CD4-positive, alpha-beta T cell treated with Interleukin-15 for 4 hours (primary cell): ENCODE measurements at regions not wholly inside any gene's neighbourhood (a gene's known extent, or its start where the extent isn't known, plus 50 kb on each side); places are given as distances from the start of the nearest gene placed in this dataset.
A peak's percentile ranks its signal among the peaks of the same experiment; 100 is the strongest.
"Not testable (repeated sequence)": the region's sequence is repeated elsewhere in the genome, so short reads cannot be mapped to it uniquely, and the experiment has no call there.

Source experiments
- DNase-seq: peaks from one replicate; pipeline ENCODE4 v3.0.0-alpha.2; 2020; ENCODE audit warnings: low spot score

GRCh38 chr5:168093200-168093910 is 198.1 kb upstream of the WWC1 start:
- no peak for DNase-seq

GRCh38 chr5:168096525-168096924 is 194.9 kb upstream of the WWC1 start:
- DNase-seq = no peak

GRCh38 chr5:168097876-168098653 is 193.4 kb upstream of the WWC1 start:
- DNase-seq = no peak

DNA sequence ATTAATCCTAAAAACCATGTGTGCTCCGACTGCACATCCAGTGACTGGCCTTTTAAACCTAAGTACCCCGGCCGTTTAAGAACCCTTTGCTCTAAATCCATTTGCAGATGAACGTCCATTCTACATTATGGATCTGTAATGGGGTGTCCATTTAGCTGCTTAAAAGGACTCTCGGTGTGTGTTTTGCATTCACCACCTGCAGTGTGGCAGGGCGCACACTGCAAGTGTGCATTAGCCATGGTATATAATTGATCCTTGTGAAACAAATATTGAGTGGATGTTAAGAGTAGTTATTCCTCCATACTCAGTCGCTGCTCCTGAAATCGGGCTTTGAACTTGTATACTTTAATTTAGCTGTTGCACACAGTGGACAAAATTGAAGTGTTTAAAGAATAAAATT is 190.1 kb upstream of the WWC1 start:
- DNase-seq = no peak

GRCh38 chr5:168103018-168103417 is 188.4 kb upstream of the WWC1 start:
- not testable (repeated sequence) for DNase-seq

- DNase-seq = no peak
Measured at GRCh38 chr5:168104350-168104749, 187.1 kb upstream of the WWC1 start.

DNA sequence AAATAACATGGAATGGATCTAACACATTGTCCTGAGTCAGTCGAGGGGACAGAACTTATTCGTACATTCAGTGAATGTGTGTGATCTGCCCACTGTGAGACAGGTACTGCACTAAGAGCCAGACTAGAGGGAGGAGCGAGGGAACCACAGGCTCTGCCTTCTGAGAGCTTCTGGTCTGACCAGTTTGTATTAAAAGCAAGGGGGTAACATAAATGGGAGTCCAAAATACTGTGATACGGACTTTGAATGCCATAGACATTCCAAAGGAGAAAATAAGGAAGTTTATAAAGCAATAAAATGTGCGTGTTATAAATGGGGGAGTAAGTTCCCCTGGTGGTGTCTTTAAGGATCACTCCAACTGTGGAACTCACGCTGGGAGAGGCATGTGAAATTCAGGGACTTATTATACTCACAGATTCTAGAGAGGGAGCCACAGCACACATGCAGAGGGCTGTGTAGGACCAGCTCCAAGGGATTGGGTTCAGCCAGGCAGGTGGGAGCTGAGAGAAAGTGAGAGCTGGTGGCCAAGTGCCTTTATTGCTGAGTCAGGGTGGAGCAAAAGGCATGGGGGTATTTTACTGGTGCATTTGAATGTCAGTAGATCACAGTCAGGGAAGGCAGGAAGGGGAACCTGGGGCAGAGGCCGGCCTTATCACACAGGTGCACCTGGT is 186.5 kb upstream of the WWC1 start:
- DNase-seq = no peak

DNA sequence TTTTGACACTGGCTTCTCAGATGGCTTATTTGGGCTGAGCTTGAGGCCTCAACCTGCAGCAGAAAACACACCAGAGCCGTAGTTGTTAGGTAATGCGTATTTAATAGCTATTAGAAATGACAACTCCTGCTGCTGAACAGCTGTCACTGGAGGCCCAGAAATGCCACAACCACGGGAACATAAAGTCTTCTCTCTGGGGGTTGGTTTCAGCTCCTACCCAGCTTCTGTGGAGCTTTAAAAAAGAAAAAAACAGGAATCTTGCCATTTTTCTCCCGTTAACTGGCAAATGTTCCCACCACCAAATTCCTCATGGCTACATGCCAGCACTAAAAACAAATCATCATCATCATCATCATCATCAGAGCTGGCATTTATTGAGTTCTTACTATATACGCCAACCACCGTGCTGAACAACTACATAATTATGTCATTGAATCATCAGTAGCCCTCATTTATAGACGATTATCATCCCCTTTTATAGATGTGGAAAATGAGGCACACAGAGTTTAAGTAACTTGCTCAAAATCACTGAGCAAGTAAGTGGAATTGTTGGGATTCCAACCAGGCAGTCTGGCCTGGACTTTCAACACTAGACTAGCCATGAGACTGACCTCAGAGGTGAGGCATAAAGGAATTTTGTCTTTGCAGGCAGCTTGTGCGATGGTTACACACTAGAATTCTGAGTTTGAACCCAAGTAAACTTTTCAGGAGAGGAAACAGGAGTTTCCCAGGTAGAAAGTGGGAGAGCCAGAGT is 185.3 kb upstream of the WWC1 start:
- DNase-seq = no peak

- no peak for DNase-seq
Measured at GRCh38 chr5:168109441-168109840, 182.0 kb upstream of the WWC1 start.

- DNase-seq = no peak
Measured at GRCh38 chr5:168110384-168110783, 181.1 kb upstream of the WWC1 start.

GRCh38 chr5:168110870-168111832 is 180.3 kb upstream of the WWC1 start:
- no peak for DNase-seq

GRCh38 chr5:168114444-168115017 is 176.9 kb upstream of the WWC1 start:
- DNase-seq = peak; percentile 16

DNA sequence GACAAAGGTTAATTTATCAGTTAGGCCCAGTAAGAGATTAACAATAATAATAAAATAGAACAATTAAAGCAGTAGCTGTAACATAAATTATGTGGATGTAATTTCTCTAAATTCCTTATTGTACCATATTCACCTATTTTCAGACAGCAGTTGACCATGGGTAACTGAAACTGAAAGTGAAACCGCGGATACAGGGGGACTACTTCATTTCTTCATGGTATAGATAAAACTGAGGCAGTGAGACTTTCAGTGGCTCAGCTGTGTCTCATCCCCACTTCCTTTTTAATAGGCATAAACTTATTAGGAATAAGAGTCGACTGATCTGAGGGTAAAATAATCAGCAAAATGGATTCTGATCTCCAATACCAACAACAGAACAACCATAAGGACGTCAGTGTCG is 174.0 kb upstream of the WWC1 start:
- DNase-seq = no peak

GRCh38 chr5:168118042-168118668 is 173.3 kb upstream of the WWC1 start:
- DNase-seq = no peak

GRCh38 chr5:168120401-168121137 is 170.9 kb upstream of the WWC1 start:
- no peak for DNase-seq

DNA sequence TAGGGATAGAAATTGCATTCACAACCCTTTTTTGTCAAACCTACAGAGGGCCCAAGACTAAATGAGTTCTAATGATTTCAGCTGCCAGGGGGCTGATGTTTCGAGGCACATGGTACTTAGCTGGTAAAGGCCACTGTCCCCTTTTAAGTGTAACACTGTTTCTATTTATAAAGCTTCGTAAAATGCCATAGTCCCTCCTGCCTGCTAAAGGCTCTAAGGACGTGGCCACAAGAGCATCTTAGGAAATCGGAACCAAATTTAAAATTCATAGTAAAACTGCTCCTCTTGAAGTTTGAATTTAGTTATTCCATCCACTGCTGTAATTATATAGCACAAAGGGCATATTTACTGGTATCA is 170.3 kb upstream of the WWC1 start:
- DNase-seq = no peak

DNA sequence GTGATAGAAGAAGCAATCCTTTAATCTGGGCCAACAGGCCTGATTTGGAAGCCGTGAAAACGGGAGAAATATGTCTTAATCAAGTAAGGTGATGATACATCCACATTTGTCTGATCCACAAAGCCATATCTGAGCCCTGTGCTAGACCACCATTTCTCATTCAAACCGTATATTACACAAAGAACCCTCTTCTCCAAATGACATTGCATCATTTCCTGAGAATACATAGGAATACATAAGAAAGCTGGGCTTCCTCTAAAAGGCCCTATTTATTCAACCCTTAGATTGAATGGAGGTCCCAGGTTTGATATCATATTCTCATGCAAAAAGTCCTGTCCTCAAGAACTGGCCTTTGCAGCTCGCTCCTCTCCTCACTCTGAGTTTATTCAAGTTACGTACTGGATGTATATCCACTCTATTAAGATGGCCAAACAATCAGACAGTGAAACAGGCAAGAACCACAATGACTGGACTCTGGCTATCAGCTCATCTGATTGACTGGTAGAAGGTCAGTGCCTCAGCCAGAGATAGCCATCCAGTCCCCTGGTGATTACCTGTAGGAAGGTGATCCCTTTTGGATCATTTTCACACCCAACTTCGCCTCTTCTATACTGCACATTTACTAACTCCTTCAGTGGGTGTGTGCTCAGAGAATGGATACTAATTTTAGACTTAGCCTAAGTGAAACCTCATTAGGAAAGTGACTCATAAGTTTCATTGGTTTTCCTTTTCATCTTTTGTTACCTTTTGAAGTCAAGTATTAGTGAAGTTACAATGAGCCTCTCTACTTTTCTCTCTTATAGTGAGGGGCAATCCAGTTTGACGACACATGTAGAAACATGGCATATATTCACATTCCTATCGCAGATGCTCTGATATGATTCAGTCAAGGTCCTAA is 167.6 kb upstream of the WWC1 start:
- DNase-seq = no peak

- no peak for DNase-seq
Measured at GRCh38 chr5:168125445-168126199, 165.8 kb upstream of the WWC1 start.
